Cerebellar cortex (tissue), 1 donor: ENCODE measurements at regions not wholly inside any gene's neighbourhood (a gene's known extent, or its start where the extent isn't known, plus 50 kb on each side); places are given as distances from the start of the nearest gene placed in this dataset.

Source experiments
- DNase-seq: peaks from one replicate; pipeline ENCODE4 v3.0.0-alpha.2; 2015; ENCODE audit warnings: low spot score

GRCh38 chr17:71157297-71157696, 963.5 kb upstream of the SOX9 start:
- no peak for DNase-seq

DNA sequence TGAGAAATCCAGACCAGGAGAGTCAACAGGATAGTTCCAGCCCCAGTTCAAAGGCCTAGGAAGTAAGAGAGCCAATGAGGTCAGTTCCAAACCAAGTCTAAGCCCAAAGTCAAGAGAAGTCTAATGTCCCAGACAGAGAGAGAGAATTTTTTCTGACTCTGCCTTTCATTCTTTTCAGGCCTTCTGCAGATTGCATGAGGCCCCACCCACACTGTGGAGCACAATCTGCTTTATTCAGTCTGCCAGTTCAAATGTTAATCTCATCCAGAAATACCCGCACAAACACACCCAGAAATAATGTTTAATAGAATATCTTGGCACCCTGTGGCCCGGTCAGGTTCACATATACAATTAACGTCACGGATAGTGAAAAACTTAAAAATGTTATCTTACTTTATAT, 962.4 kb upstream of the SOX9 start:
- no peak for DNase-seq

- no peak for DNase-seq
Observed at GRCh38 chr17:71163121-71163812, 957.6 kb upstream of the SOX9 start.

GRCh38 chr17:71163813-71164122, 957.1 kb upstream of the SOX9 start:
- DNase-seq, result no peak

GRCh38 chr17:71164561-71164960, 956.3 kb upstream of the SOX9 start:
- no peak for DNase-seq

DNA sequence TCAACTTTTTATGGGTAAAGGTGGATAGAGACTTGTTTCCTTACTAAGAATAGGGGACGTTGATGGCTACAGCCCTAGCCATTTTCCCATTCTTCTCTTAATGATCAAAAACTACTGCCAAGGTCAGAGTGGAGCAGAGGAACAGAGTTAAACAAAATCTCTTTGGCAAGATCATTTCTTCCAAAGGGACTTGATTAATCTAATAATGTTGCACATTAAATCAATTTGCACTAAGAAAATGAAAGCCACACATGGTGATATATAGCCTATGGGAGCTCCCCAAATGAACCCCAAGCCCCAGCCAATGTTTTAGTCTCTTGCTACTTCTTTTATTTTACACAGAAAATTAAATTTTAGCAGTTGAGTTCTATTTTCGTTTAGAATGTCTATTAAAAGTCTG, 954.5 kb upstream of the SOX9 start:
- no peak for DNase-seq

DNA sequence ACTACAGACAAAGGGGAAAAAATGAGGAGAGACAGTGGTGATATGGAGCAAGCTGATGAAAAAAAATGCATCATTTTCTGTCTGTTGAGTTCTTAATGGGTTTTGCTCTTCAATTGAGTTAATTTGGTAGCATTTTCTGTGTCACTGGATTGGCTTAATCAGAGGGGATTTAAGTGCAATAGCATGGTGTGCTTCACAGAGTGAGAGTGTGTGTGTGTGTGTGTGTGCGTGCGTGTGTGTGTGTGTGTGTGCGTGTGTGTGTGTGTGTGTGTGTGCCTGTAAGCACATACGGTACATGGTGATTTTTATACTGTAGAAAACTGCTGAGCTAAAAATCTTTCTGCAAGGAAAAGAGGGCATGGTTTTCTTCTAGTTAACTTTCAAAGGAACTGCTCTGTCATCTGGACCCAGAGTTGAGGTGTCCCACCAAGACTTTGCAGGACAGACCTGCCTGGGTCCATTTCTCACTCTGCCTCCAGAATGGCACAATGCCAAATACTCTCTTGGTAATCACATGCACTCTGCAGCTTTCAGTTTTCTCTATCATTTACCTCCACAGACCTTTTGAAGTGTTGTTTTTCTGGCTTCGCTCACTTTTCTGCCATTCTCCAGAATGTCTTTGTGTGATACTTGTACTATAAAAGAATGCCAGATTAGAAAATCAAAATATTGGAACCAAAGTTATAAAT, 952.6 kb upstream of the SOX9 start:
- DNase-seq, result no peak

- no peak for DNase-seq
Observed at GRCh38 chr17:71170070-71170469, 950.8 kb upstream of the SOX9 start.

DNA sequence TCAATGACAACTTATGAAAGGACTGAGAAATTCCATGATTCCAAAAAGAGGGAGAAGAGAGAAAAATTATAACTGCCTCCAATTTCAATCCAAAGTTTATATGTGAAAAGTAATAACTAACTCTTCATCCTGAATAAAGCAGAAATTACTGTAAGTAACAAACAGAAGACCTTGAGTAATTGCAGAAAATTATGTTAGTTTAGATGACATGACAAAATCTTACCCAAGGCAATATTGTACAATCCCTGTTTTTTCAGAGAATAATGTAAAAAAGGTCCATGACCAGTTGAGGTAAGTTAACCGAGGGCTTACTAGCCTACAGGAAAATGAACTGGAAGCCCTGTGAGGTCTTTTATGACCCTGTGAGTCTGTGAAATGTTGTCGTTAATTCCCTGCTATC, 949.5 kb upstream of the SOX9 start:
- DNase-seq, result no peak

DNA sequence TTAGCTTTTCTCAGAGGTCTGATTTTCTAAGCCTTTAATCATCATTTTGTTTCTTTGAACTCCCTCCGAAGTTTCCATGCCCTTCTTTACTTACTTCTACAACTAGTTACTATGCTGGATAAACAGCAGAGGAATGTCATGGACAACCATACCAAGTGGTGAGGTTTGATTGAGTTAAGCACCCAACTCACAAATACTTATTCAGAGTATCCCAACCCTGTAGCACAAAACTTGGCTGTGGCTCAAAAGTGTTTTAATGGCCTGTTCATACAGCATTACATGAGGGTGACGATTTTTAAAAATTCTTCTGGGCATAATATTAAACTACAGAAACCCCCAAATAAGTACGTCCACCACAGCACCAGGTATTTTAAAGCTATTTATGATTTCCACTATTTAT, 946.8 kb upstream of the SOX9 start:
- no peak for DNase-seq

DNA sequence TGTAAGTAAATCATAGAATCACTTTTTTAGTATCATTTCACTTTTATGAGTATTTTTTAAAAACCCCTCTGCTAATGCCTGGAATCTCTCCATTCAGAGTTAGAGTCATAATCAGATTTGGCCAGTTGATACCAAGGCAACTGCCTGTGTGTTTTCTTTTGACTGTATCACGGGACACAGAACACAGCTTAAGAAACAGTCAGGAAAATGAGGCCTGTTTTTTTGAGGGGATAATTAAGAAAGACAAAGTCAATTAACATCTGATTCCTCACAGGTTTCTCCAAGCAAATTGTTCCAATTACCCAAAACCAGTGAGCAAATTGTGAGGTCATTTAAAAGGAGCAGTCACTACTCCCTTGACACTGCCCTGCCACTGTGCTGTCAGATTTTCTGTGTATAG, 944.5 kb upstream of the SOX9 start:
- DNase-seq, result no peak

DNA sequence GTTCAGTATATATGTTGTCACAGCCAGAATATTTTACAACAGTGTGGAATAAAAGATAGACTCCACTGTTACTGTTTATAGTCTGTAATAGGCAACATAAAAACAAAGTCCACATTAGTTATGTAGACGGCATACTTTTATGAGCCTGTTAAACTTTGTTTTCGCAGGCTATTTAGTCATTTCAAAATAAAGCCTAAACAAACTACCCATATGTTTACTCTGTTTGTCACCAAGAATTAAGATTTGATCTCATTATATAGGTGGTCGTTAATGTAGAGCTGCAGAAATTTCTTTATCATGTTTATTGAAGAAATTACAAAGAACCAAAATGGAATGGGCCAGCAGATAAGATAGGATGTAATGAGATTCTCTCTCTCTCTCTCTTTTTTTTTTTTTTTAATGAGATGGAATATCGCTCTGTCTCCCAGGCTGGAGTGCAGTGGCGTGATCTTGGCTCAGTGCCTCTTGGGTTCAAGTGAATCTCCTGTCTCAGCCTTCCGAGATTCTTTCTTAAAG, 943.8 kb upstream of the SOX9 start:
- DNase-seq, result no peak

GRCh38 chr17:71180801-71181385, 939.9 kb upstream of the SOX9 start:
- DNase-seq, result no peak

GRCh38 chr17:71183066-71183660, 937.7 kb upstream of the SOX9 start:
- DNase-seq, result no peak

DNA sequence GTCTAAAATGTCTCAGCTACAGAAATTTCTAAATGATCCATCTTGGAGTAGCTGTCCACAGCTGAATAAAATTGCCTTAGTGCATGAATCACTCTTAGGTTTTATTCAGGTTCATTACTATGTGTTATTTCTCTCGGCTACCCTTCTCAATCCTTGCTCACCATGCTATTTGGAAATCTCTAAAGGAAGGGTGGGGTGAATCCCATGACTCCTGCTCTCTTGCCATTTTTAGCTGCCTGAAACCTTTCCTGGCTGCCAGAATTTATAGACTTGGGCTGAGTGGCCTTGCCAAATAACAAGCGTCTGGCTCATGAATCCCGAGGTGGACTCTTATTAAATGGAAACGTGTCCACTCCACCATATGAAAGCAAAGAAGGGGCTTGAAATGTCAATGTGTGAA, 936.1 kb upstream of the SOX9 start:
- DNase-seq, result no peak

DNA sequence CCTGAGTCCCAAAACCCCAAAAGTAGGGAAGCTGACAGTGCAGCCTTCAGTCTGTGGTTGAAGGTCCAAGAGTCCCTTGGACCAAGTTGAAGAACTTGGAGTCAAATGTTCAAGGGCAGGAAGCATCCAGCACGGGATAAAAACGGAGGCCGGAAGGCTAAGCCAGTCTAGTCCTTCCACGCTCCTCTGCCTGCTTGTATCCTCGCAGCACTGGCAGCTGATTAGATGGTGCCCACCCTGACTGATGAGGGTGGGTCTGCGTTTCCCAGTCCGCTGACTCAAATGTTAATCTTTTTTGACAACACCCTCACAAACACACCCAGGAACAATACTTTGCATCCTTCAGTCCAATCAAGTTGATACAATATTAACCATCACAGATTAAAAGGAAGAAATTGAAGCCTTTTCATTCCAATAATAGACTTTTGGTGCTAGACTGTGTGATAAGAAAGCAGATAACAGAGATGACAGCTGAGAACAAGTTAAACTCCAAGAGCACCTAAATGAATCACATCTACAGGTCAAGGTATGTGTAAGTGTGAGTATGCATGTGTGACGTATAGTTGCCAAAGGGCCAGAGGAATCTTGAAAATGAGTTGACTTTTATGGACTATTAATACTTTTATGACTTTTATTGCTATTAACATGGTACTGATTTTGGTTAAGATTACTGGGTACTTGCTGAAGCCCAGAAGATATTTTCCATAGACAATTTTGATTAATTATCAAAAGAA, 933.5 kb upstream of the SOX9 start:
- DNase-seq, result no peak

GRCh38 chr17:71188811-71189492, 931.9 kb upstream of the SOX9 start:
- no peak for DNase-seq

DNA sequence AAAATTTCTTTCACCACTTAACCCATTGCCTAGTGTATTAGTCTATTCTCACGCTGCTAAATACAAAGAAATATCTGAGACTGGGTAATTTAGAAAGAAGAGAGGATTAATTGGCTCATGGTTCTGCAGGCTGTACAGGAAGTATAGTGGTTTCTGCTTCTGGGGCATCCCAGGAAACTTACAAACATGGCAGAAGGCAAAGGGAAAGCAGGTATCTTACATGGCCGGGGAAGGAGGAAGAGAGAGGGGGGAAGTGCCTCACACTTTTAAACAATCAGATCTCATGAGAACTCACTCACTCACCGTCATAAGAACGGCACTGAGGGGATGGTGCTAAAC, 931.4 kb upstream of the SOX9 start:
- DNase-seq, result no peak

DNA sequence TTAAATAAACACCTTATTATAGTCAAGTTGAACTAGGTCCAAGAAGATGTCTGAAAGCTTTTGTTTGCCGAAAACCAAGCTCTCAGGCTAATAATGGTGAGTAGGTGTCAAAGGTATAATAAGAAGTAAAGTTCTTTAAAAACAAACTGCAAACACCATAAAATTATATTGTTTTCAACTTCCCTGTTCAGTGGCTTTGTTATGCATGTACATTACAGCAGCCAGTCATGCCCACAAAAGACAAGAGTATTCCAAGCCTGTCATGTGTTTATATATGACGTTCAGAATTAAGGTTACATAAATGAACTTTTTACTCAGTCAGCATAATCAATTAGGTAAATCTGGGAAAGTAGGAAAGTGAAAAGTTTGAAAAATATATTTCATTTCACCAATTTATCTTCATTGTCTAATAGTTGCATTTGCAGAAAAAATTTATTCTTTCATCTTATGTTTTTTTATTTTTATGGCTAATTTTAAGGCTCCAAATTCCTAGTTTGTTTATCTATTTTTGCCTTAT, 928.7 kb upstream of the SOX9 start:
- no peak for DNase-seq

- DNase-seq, result no peak
Observed at GRCh38 chr17:71192848-71193247, 928.0 kb upstream of the SOX9 start.

DNA sequence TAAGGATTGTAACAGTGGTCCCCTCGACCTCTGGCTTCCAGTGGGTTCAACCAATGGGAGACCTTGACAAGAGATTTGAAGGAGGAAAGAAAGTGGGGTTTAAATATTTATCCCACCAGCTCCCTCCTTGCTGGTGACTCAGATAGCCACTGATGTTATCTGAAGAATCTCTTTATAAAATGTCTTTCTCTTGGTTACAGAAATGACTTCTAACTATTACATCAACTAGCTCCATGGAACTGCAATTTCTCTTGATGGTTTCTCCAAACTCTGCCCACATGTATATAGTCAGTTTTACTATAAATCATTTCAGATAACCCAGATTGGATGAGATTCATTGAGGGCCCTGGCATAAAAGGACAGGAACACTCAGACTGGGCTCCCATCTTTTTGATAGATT, 920.2 kb upstream of the SOX9 start:
- no peak for DNase-seq

DNA sequence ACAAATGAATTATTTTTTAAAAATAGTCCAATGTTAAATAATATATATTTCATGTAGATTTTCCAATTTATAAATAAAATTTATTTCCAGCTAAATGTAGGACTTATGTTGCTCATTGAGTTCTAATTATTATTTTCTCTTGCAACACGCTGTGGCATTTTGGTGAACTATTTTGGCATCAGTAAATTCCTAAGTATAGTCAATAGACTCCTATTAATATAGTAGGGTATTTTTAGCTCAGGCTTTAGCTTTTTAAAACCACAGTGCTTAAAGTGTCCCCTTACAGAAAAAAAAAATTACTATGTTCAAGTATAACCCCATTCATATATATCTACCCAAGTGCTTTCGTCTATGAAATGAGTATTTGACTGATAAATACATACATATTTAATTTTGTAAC, 919.2 kb upstream of the SOX9 start:
- DNase-seq, result no peak
